ENCODE measurements at regions not wholly inside any gene's neighbourhood (a gene's known extent, or its start where the extent isn't known, plus 50 kb on each side); places are given as distances from the start of the nearest gene placed in this dataset.

GRCh38 chr20:48558906-48559305 lies 268.9 kb downstream of the PREX1 start:
- H4K20me1 ChIP-seq (ENCODE audit: insufficient read depth, low read length) = no peaks in the 10 kb centered on the region
- H3K9me3 ChIP-seq (ENCODE audit: insufficient read depth, low read length) = no peaks in the 10 kb centered on the region
- no peak overlapping the region for H3K4me3 ChIP-seq (ENCODE audit: low read length)
- H3K4me2 ChIP-seq (ENCODE audit: low read length) = no peak overlapping the region
- H3K27me3 ChIP-seq (ENCODE audit: low read depth, low read length) = peaks cover 24% of the 10 kb centered on the region
- no peaks in the 10 kb centered on the region for H3K4me1 ChIP-seq (ENCODE audit: low read length)
- no peak overlapping the region for H3K27ac ChIP-seq (ENCODE audit: low read length)
- H2AFZ ChIP-seq (ENCODE audit: low read depth, low read length) = no peak overlapping the region
- no peaks in the 10 kb centered on the region for H3K79me2 ChIP-seq (ENCODE audit: low read length)
- H3K36me3 ChIP-seq (replicated peaks; ENCODE audit: low read depth, low read length) = no peaks in the 10 kb centered on the region
- TF ChIP-seq CTCF (IDR thresholded peaks at IDR 0.05; ENCODE audit: low read depth, low read length) (no peak), EZH2phosphoT487 (IDR thresholded peaks at IDR 0.05; ENCODE audit: low read depth) (no peak)
- H3K9ac ChIP-seq (ENCODE audit: low read length) = no peak overlapping the region

- Histone ChIP-seq H2AFZ (ENCODE audit: low read depth, low read length) (no peak overlapping the region), H3K4me1 (ENCODE audit: low read length) (no peaks in the 10 kb centered on the region), H3K27me3 (ENCODE audit: low read depth, low read length) (peaks cover 31% of the 10 kb centered on the region), H3K79me2 (ENCODE audit: low read length) (no peaks in the 10 kb centered on the region), H3K27ac (ENCODE audit: low read length) (no peak overlapping the region), H4K20me1 (ENCODE audit: insufficient read depth, low read length) (no peaks in the 10 kb centered on the region), H3K36me3 (replicated peaks; ENCODE audit: low read depth, low read length) (no peaks in the 10 kb centered on the region), H3K4me2 (ENCODE audit: low read length) (no peak overlapping the region), H3K4me3 (ENCODE audit: low read length) (no peak overlapping the region), H3K9ac (ENCODE audit: low read length) (no peak overlapping the region), H3K9me3 (ENCODE audit: insufficient read depth, low read length) (no peaks in the 10 kb centered on the region)
- TF ChIP-seq EZH2phosphoT487 (IDR thresholded peaks at IDR 0.05; ENCODE audit: low read depth) (no peak), CTCF (IDR thresholded peaks at IDR 0.05; ENCODE audit: low read depth, low read length) (no peak)
Measured at GRCh38 chr20:48557380-48557779, 270.4 kb downstream of the PREX1 start.

GRCh38 chr20:48556956-48557355 lies 270.8 kb downstream of the PREX1 start:
- no peaks in the 10 kb centered on the region for H3K9me3 ChIP-seq (ENCODE audit: insufficient read depth, low read length)
- no peaks in the 10 kb centered on the region for H4K20me1 ChIP-seq (ENCODE audit: insufficient read depth, low read length)
- TF ChIP-seq EZH2phosphoT487 (IDR thresholded peaks at IDR 0.05; ENCODE audit: low read depth) = no peak
- TF ChIP-seq CTCF (IDR thresholded peaks at IDR 0.05; ENCODE audit: low read depth, low read length) = no peak
- H3K27me3 ChIP-seq (ENCODE audit: low read depth, low read length) = peaks cover 31% of the 10 kb centered on the region
- no peak overlapping the region for H3K9ac ChIP-seq (ENCODE audit: low read length)
- no peaks in the 10 kb centered on the region for H3K36me3 ChIP-seq (replicated peaks; ENCODE audit: low read depth, low read length)
- H3K27ac ChIP-seq (ENCODE audit: low read length) = no peak overlapping the region
- H2AFZ ChIP-seq (ENCODE audit: low read depth, low read length) = no peak overlapping the region
- H3K79me2 ChIP-seq (ENCODE audit: low read length) = no peaks in the 10 kb centered on the region
- no peak overlapping the region for H3K4me2 ChIP-seq (ENCODE audit: low read length)
- no peaks in the 10 kb centered on the region for H3K4me1 ChIP-seq (ENCODE audit: low read length)
- no peak overlapping the region for H3K4me3 ChIP-seq (ENCODE audit: low read length)

GRCh38 chr20:48552550-48552949 lies 275.2 kb downstream of the PREX1 start:
- no peak overlapping the region for H3K4me3 ChIP-seq (ENCODE audit: low read length)
- H3K27ac ChIP-seq (ENCODE audit: low read length) = no peak overlapping the region
- no peak overlapping the region for H3K9ac ChIP-seq (ENCODE audit: low read length)
- H2AFZ ChIP-seq (ENCODE audit: low read depth, low read length) = no peak overlapping the region
- H3K4me2 ChIP-seq (ENCODE audit: low read length) = no peak overlapping the region
- no peaks in the 10 kb centered on the region for H3K4me1 ChIP-seq (ENCODE audit: low read length)
- peaks cover 38% of the 10 kb centered on the region for H3K27me3 ChIP-seq (ENCODE audit: low read depth, low read length)
- H4K20me1 ChIP-seq (ENCODE audit: insufficient read depth, low read length) = no peaks in the 10 kb centered on the region
- no peaks in the 10 kb centered on the region for H3K79me2 ChIP-seq (ENCODE audit: low read length)
- no peaks in the 10 kb centered on the region for H3K36me3 ChIP-seq (replicated peaks; ENCODE audit: low read depth, low read length)
- no peak for TF ChIP-seq EZH2phosphoT487 (IDR thresholded peaks at IDR 0.05; ENCODE audit: low read depth)
- TF ChIP-seq CTCF (IDR thresholded peaks at IDR 0.05; ENCODE audit: low read depth, low read length) = no peak
- H3K9me3 ChIP-seq (ENCODE audit: insufficient read depth, low read length) = no peaks in the 10 kb centered on the region
